ENCODE measurements at regions not wholly inside any gene's neighbourhood (a gene's known extent, or its start where the extent isn't known, plus 50 kb on each side); places are given as distances from the start of the nearest gene placed in this dataset.
"Not testable (repeated sequence)": the region's sequence is repeated elsewhere in the genome, so short reads cannot be mapped to it uniquely, and the experiment has no call there.

DNA sequence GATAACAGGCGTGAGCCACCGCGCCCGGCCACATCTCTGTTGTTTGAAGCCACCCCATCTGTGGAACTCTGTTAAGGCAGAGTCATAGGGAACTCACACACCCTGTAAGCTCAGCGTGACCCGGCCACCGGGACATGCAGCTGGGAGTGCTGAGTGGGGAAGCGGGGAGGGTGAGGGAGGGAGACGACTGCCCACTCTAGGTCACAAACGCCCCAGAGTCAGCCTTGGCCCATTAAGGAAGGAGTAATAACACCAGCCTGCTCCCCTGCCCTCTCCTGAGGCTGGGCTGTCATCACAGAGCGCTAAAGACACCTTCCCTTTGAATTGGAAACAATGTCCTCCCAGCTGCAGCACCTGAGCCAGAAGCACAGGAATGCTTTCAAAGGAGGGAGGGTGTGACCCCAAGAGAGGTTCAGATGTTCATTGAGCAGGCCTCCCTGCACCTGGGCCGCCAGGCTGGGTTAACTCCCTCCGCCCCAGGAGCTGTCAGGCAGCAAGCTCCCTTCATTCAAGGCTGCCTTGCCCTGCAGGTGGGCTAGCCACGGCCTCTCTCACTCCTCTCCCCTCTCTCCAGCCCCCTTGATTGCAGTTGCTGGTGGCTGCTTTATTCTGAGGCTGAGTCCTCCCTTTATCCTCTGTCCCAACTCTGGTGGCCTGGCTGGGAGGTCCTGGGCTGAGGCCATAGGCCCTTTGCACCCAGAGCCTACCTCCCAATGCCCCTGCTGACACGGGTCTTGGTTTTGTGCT is 77.2 kb upstream of the HPCAL1 start:
- DNase-seq: no peak

DNA sequence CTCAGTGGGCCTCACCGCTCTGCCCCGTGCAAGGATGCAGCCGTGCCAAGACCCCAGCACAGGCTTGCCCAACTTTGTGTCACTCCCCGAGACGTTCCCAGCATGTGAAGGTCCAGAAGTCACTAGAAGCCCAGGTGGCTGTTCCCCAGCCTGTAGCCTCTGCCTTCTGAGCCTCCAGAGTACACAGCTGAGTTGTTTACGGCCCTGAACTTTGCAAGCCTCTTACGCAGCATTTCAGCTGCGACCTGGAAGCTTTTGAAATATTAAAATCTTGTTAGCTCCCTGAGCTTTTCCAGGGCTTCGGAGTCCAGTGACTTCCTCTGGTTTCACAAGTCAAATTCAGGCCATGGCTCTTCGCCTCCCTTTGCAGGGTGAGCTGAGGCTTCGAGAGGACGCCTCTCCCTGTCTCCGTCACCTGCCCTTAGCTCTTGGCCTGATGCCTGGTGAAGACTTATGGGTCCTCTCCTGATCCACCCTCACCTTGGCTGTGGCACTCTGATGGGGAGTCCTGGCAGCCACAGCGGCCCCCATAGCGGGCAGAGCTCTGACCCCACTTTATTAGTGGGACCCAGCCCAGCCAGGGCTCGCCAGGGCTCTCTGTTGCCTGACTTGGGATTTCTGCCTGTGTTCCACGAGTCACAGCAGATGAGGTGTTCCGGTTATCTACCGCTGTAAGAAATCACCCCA is 76.5 kb upstream of the HPCAL1 start:
- DNase-seq: no peak

GRCh38 chr2:10228611-10229365 is 73.9 kb upstream of the HPCAL1 start:
- DNase-seq: no peak

DNA sequence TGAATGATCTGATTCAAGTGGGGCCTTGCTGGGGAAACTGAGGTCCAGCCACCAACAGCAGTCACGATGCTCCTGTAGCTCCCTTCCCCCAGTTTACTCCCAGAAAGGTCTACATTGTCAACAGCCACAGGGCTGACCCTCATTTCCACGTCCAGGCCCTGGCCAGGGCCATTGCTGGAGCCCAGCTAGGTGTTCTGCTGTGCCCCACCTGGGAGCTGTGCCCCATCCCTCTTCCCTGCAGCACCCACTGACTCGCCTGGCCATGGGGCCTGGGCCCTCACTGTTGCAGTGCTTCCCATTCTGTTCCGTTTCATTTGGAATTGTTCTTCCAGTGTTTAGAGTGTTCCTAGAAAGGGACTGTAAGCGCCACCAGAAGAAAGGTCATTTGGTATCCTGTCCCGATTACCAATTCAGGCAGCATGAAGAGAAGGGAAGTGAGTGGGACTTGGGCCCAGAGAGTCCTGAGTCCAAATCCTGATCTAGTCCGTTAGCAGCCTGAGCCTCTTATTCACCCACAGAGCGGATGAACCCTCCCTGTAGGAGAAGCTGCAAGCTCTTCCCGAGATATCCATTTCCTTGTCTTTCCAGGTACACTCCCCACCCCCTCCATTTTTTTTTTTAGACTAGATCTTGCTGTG is 73.1 kb upstream of the HPCAL1 start:
- no peak for DNase-seq

- no peak for DNase-seq
Observed at GRCh38 chr2:10230499-10230898, 72.2 kb upstream of the HPCAL1 start.

GRCh38 chr2:10230921-10231320 is 71.8 kb upstream of the HPCAL1 start:
- not testable (repeated sequence) for DNase-seq

DNA sequence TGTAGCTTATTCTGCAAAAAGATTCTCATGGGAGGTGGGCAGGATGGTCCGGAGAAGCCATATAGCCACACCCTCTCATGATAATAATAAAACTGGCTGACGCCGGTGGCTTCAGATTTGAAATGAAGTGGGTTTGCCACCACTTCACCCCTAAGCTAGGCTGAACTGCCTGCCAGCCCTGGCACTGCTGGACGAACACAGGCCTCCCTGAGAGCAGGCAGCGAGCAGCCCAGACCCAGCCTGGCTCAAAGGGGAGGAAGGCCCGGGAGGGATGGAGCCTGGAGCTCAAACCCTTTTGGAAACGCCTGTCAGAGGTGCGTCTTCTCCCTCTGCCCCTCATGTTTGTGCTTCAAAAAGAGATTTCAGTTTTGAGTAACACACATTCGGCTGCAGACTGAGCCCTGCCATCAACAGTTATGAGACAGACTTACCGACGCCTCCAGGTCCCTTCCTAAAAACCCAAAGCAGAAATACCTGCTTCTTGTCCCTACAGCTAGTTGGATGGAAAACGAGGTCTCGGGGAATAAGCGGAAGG is 71.1 kb upstream of the HPCAL1 start:
- no peak for DNase-seq

DNA sequence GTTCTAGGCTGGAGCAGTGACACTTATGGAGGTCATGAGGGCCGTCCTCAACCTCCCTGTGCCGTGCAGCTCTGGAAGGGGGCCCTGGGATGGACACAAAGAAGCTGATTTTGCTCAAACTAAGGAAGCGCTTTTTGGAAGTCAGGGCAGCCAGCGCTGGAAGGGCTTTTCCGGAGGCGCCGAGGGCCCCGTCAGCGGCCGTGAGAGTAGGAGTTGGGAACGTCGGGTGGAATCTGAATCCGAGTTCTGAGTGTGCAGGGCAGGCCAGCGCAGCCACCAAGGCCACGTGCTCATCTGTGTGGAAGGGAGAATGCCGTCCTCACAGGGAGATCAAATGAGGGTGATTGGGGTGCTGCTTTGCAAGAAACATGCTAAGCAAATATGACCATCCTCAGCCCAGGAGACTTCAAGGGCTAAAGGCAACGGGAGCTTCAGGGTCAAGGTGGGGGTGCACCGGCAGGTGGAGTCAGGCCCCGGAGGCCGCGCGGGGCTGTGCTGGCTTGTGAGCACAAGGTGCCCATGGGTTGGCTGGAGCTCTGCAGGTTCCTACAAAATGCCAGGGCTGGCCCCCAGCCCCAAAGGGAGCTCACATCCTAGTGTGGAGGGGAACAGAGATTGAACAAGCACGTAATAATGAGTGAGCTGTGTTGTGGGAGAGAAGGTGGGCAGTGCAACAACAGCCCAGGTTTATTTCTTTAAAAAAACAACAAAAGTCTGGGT is 70.4 kb upstream of the HPCAL1 start:
- DNase-seq: no peak

DNA sequence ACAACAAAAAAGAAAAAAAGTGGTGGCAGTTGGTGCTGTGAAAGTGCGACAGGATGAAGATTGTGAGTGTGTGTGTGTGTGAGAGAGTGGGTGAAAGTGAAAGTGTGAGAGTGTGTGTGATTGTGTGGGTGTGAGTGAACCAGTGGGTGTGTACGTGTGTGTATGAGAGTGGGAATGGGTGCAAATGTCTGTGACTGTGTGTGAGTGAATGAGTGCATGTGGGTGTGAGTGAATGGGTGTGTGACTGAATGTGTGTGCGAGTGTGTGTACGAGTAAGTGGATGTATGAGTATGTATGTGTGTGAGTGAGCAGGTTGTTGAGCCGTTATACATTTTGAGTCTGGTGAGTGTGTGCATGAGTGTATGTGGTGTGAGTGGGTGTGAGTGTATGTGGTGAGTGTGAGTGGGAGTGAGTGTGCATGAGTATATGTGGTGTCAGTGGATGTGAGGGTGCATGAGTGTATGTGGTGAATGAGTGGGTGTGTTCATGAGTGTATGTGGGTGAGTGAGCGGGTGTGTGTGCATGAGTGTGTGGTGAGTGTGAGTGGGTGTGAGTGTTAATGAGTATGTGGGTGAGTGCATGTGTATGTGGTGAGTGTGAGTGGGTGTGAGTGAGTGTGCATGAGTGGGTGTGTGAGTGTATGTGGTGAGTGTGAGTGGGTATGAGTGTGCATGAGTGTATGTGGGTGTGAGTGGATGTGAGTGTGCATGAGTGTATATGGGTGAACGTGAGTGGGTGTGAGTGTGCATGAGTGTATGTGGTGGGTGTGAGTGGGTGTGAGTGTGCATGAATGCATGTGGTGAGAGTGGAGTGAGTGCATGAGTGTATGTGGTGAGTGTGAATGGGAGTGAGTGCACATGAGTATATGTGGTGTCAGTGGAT is 69.3 kb upstream of the HPCAL1 start:
- no peak for DNase-seq

- DNase-seq: no peak
Observed at GRCh38 chr2:10234013-10234306, 68.7 kb upstream of the HPCAL1 start.

DNA sequence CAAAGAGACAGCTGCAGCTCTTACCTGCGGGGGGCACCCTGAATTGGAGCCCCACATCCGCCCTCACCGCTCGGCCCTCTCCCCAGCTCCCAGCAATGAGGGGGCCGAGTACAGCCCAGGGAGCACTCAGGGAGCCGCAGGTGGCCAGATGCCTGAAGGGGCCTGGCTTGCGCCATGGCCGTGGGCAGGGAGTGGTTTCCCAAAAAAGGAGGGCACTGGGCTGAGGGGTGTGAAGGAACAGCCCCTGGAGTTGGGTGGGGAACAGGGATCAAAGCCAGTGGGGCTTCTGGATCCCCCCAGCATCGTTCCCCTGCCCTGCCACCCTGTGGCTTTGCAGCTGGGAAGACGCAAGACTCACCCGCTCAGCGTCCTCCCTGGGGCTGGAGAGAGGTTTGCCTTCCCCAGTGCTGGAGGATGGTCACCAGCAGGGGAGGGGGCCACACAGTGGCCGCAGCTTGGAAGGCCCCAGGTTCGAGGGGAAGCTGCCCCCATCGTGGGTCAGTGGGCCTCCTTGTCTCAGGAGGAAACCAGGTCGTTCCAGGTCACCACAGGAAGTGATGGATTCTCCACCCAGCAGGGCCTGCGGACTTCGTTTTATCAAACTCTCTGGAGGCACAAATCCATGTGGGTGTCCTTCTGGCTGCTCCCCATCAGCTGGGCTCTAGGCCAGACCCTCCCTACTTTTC is 68.2 kb upstream of the HPCAL1 start:
- no peak for DNase-seq

- DNase-seq: no peak
Observed at GRCh38 chr2:10235099-10235908, 67.4 kb upstream of the HPCAL1 start.

- DNase-seq: no peak
Observed at GRCh38 chr2:10235909-10236550, 66.7 kb upstream of the HPCAL1 start.

GRCh38 chr2:10236571-10237391 is 65.9 kb upstream of the HPCAL1 start:
- DNase-seq: no peak

- DNase-seq: no peak
Observed at GRCh38 chr2:10237392-10238321, 65.0 kb upstream of the HPCAL1 start.

GRCh38 chr2:10238396-10238795 is 64.3 kb upstream of the HPCAL1 start:
- DNase-seq: no peak

- no peak for DNase-seq
Observed at GRCh38 chr2:10238991-10239485, 63.7 kb upstream of the HPCAL1 start.

Measured in NCI-H524 (cell line).